ENCODE measurements at regions not wholly inside any gene's neighbourhood (a gene's known extent, or its start where the extent isn't known, plus 50 kb on each side); places are given as distances from the start of the nearest gene placed in this dataset.

DNA sequence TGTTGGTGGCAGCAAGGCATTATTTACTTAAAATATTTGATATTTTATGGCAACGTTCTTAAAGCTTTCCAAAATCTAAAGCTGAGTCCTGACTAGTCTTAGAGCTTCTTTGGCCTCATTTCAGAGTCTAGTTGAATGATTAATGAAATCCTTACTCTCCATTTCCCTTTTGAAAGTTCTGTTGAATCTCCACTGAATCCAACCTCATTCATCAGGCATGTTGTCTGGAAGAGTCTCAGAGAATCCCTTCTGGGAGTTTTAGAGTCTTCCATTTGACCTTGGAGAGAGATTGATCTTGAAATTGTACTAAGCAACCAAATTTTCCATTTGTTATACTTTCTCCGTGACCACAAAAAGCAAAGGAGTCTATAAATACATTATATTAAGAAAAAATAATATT, 198.5 kb upstream of the TMEM196 start:
- Histone ChIP-seq H3K4me3 (ENCODE audit: low read length) (no peak overlapping the region), H3K4me1 (ENCODE audit: low read length) (no peaks in the 10 kb centered on the region), H3K79me2 (ENCODE audit: low read length) (no peaks in the 10 kb centered on the region), H3K9me3 (ENCODE audit: insufficient read depth, low read length) (no peaks in the 10 kb centered on the region), H2AFZ (ENCODE audit: low read depth, low read length) (no peak overlapping the region), H3K36me3 (replicated peaks; ENCODE audit: low read depth, low read length) (no peaks in the 10 kb centered on the region), H3K4me2 (ENCODE audit: low read length) (no peak overlapping the region), H3K9ac (ENCODE audit: low read length) (no peak overlapping the region), H3K27me3 (ENCODE audit: low read depth, low read length) (no peaks in the 10 kb centered on the region), H3K27ac (ENCODE audit: low read length) (no peak overlapping the region), H4K20me1 (ENCODE audit: insufficient read depth, low read length) (no peaks in the 10 kb centered on the region)
- TF ChIP-seq, protein P1, sequence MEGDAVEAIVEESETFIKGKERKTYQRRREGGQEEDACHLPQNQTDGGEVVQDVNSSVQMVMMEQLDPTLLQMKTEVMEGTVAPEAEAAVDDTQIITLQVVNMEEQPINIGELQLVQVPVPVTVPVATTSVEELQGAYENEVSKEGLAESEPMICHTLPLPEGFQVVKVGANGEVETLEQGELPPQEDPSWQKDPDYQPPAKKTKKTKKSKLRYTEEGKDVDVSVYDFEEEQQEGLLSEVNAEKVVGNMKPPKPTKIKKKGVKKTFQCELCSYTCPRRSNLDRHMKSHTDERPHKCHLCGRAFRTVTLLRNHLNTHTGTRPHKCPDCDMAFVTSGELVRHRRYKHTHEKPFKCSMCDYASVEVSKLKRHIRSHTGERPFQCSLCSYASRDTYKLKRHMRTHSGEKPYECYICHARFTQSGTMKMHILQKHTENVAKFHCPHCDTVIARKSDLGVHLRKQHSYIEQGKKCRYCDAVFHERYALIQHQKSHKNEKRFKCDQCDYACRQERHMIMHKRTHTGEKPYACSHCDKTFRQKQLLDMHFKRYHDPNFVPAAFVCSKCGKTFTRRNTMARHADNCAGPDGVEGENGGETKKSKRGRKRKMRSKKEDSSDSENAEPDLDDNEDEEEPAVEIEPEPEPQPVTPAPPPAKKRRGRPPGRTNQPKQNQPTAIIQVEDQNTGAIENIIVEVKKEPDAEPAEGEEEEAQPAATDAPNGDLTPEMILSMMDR (IDR thresholded peaks at IDR 0.05; ENCODE audit: low read depth, low read length): no peak
- no peak for TF ChIP-seq EZH2phosphoT487 (IDR thresholded peaks at IDR 0.05; ENCODE audit: low read depth)

DNA sequence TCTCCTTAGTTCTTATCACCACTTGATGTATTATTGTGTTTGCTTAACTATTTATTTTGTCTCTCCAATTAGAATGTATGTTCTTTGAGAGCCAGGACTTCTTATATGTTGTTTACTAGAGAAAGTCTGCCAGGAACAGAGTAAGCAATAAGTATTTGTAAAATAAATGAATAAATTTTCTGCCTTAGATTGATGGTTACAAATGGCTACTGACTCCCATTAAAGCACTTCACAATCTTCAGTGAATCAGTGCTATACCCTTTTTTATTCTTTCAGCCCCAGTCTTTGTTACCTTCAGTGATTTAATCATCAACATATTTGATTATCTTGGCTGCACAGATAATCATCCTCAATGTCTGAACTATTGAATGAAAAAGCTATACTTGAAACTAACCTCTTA, 197.1 kb upstream of the TMEM196 start:
- Histone ChIP-seq H3K4me3 (ENCODE audit: low read length) (no peak overlapping the region), H3K9ac (ENCODE audit: low read length) (no peak overlapping the region), H3K9me3 (ENCODE audit: insufficient read depth, low read length) (no peaks in the 10 kb centered on the region), H3K4me1 (ENCODE audit: low read length) (no peaks in the 10 kb centered on the region), H3K4me2 (ENCODE audit: low read length) (no peak overlapping the region), H3K27me3 (ENCODE audit: low read depth, low read length) (no peaks in the 10 kb centered on the region), H3K27ac (ENCODE audit: low read length) (no peak overlapping the region), H3K79me2 (ENCODE audit: low read length) (no peaks in the 10 kb centered on the region), H4K20me1 (ENCODE audit: insufficient read depth, low read length) (no peaks in the 10 kb centered on the region), H2AFZ (ENCODE audit: low read depth, low read length) (no peak overlapping the region), H3K36me3 (replicated peaks; ENCODE audit: low read depth, low read length) (no peaks in the 10 kb centered on the region)
- TF ChIP-seq EZH2phosphoT487 (IDR thresholded peaks at IDR 0.05; ENCODE audit: low read depth): no peak
- TF ChIP-seq, protein P1 (IDR thresholded peaks at IDR 0.05; ENCODE audit: low read depth, low read length): no peak

DNA sequence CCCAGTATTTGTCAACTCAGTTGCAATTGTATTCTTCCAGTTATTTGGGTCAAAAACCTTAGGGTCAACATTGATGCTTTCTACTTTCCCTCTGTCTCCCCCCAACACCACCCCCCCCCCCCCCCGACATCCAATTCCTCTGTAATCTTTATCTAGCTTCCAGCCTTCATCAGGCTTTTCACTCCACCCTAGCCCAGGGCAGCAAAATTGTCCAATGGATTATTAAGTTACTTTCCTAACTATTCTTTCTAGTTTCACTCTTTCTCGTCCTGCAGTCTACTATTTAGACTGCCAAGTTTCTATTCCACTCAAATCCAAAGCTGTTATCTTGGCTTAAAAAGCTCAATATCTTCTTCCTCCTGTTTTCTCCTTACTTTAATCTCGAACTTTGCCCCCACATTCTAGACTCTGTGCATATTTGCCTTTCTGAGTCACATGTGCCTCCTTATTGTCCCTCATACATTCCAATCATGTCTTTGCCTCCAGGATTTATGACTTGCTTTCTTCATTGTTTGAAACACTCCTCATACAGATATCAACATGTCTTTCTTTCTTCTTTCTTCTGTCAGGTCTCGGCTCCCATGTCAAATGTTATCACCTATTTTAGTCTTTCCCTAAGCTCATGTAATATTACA, 196.6 kb upstream of the TMEM196 start:
- Histone ChIP-seq H3K9me3 (ENCODE audit: insufficient read depth, low read length) (no peaks in the 10 kb centered on the region), H3K27me3 (ENCODE audit: low read depth, low read length) (no peaks in the 10 kb centered on the region), H3K4me3 (ENCODE audit: low read length) (no peak overlapping the region), H3K4me2 (ENCODE audit: low read length) (no peak overlapping the region), H3K9ac (ENCODE audit: low read length) (no peak overlapping the region), H3K36me3 (replicated peaks; ENCODE audit: low read depth, low read length) (no peaks in the 10 kb centered on the region), H3K27ac (ENCODE audit: low read length) (no peak overlapping the region), H2AFZ (ENCODE audit: low read depth, low read length) (no peak overlapping the region), H3K4me1 (ENCODE audit: low read length) (no peaks in the 10 kb centered on the region), H3K79me2 (ENCODE audit: low read length) (no peaks in the 10 kb centered on the region), H4K20me1 (ENCODE audit: insufficient read depth, low read length) (no peaks in the 10 kb centered on the region)
- TF ChIP-seq, protein P1 (IDR thresholded peaks at IDR 0.05; ENCODE audit: low read depth, low read length): no peak
- no peak for TF ChIP-seq EZH2phosphoT487 (IDR thresholded peaks at IDR 0.05; ENCODE audit: low read depth)

DNA sequence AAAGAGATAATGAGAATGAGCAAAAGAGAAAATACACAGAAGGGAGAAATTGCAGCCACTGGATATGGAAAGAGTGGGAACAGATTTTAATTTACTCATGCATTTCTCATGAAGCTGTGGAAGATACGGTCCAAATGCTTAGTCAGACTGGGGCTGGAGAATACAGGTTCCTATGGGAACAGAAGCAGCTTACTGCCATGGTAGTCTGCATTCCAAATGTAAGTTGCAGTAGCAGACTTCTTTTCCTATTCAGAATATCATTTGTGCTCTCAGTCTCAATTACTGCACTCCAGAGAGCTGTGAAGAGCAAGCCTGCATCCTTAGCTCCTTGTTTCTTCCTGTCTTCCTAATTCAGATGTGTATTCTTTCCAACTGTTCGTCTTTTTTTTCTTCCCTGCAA, 190.8 kb upstream of the TMEM196 start:
- Histone ChIP-seq H4K20me1 (ENCODE audit: insufficient read depth, low read length) (no peaks in the 10 kb centered on the region), H3K9ac (ENCODE audit: low read length) (no peak overlapping the region), H3K4me3 (ENCODE audit: low read length) (no peak overlapping the region), H3K27me3 (ENCODE audit: low read depth, low read length) (no peaks in the 10 kb centered on the region), H3K79me2 (ENCODE audit: low read length) (no peaks in the 10 kb centered on the region), H3K4me1 (ENCODE audit: low read length) (no peaks in the 10 kb centered on the region), H2AFZ (ENCODE audit: low read depth, low read length) (no peak overlapping the region), H3K9me3 (ENCODE audit: insufficient read depth, low read length) (no peaks in the 10 kb centered on the region), H3K4me2 (ENCODE audit: low read length) (no peak overlapping the region), H3K36me3 (replicated peaks; ENCODE audit: low read depth, low read length) (no peaks in the 10 kb centered on the region), H3K27ac (ENCODE audit: low read length) (no peak overlapping the region)
- TF ChIP-seq EZH2phosphoT487 (IDR thresholded peaks at IDR 0.05; ENCODE audit: low read depth): no peak
- TF ChIP-seq, protein P1 (IDR thresholded peaks at IDR 0.05; ENCODE audit: low read depth, low read length): no peak

All from OCI-LY3 (cell line).